C4-2B (cell line): ENCODE measurements at regions not wholly inside any gene's neighbourhood (a gene's known extent, or its start where the extent isn't known, plus 50 kb on each side); places are given as distances from the start of the nearest gene placed in this dataset.

Experiments
- H3K27ac ChIP-seq: fragments of 450-650 bp; 2 replicates; pipeline ENCODE4 v1.5.1; 2017
- CTCF ChIP-seq: fragments of 450-650 bp; conservative IDR thresholded peaks from 2 replicates; pipeline ENCODE4 v1.5.1; 2017; ENCODE audit warnings: mild to moderate bottlenecking
- ZFX ChIP-seq: fragments of 450-650 bp; IDR thresholded peaks from 2 replicates; pipeline ENCODE4 v1.6.1; 2017

- TF ChIP-seq ZFX (no peak), CTCF (no peak)
- H3K27ac ChIP-seq = no peak overlapping the region
Measured at GRCh38 chr7:43006008-43006407, 73.8 kb downstream of the MRPL32 start.

GRCh38 chr7:43010061-43010460 lies 77.9 kb downstream of the MRPL32 start:
- no peak overlapping the region for H3K27ac ChIP-seq
- TF ChIP-seq CTCF (no peak), ZFX (no peak)

GRCh38 chr7:43011879-43012278 lies 79.7 kb downstream of the MRPL32 start:
- no peak for TF ChIP-seq ZFX
- TF ChIP-seq CTCF = no peak
- H3K27ac ChIP-seq = no peak overlapping the region

DNA sequence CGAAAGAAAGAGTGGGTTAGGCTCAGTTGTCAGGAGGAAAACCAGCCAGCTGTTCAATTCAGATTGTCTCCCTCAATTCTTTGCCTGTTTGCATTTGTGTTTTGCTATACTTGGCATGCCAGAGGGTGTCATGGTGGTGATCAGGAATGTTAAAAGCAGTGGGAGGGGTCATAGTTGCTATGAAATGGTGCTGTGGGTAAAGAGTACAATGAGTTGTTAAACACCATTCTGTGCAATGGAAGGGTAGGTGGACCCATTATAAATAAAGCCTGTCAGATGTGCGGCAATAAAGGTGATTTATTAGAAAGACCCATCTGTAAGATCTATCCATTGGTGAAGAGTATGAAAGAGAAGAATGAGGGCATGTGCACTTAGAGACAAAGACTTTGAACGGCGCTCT lies 82.2 kb downstream of the MRPL32 start:
- no peak for TF ChIP-seq ZFX
- TF ChIP-seq CTCF = no peak
- no peak overlapping the region for H3K27ac ChIP-seq

DNA sequence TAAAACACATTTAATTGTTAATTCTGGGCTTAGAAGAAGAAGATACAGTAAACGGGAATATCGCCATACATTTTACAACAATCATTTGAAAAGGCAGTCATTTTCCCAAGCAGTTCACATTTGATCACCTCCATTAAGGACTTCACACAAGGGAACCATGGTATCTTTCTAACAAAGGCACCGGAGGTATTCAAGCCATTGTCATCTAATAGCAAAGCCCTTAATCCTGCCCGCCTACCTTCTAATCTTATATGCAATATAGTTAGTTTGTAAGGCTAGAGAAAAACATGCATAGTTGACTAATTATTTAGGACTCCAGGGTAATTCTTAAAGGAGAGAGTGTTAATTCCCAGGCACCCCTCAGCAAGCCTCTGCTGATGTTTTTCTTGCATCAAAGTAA lies 83.1 kb downstream of the MRPL32 start:
- H3K27ac ChIP-seq = no peak overlapping the region
- TF ChIP-seq CTCF = no peak
- no peak for TF ChIP-seq ZFX

DNA sequence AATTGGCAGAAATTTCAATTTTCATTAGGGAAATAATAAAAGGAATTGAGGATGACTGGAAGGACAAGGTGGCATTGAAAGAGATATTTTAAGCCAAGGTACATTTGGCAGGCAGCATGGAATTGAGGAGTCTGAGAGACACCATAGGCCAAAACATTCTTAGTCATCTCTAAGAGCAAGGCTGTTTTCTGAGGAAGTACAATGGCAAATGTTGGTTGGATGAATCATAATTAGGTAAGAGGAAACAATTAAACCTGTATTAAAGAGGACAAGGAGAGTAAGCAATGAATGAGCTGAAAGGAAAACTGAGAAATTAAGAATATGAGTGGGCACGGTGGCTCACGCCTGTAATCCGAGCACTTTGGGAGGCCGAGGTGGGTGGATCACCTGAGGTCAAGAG lies 86.3 kb downstream of the MRPL32 start:
- H3K27ac ChIP-seq = no peak overlapping the region

GRCh38 chr7:43021431-43021830 lies 89.3 kb downstream of the MRPL32 start:
- TF ChIP-seq CTCF (no peak), ZFX (no peak)
- no peak overlapping the region for H3K27ac ChIP-seq

More for the DNA sequence above, 86.3 kb downstream of the MRPL32 start:
- TF ChIP-seq ZFX (no peak), CTCF (no peak)
